MM.1S (cell line): ENCODE measurements at regions not wholly inside any gene's neighbourhood (a gene's known extent, or its start where the extent isn't known, plus 50 kb on each side); places are given as distances from the start of the nearest gene placed in this dataset.

Experiments used
- CTCF ChIP-seq: fragments of 300-600 bp; sonication (generic); IDR thresholded peaks from 2 replicates; pipeline ENCODE4 v1.5.1; 2016; ENCODE audit warnings: antibody characterized with exemption, low read length, mixed read lengths
- EZH2 ChIP-seq: fragments of 300-600 bp; sonication (generic); optimal IDR thresholded peaks from 2 replicates; pipeline ENCODE3; 2017; ENCODE audit warnings: low read depth, mild to moderate bottlenecking, antibody characterized with exemption, low read length, mixed read lengths
- EZH2phosphoT487 ChIP-seq: fragments of 300-600 bp; sonication (generic); IDR thresholded peaks from 2 replicates; pipeline ENCODE4 v1.6.1; 2018; ENCODE audit warnings: antibody characterized with exemption, low read length

GRCh38 chr1:29460694-29461093 is 224.4 kb downstream of the PTPRU start:
- TF ChIP-seq CTCF (no peak), EZH2 (no peak), EZH2phosphoT487 (no peak)
